ENCODE measurements at regions not wholly inside any gene's neighbourhood (a gene's known extent, or its start where the extent isn't known, plus 50 kb on each side); places are given as distances from the start of the nearest gene placed in this dataset.

- TF ChIP-seq TCF7L2 (IDR thresholded peaks at IDR 0.05; ENCODE audit: low read depth, low read length) (no peak), REST (IDR thresholded peaks at IDR 0.05; ENCODE audit: insufficient read depth in 1 of 2, low read depth in 2 of 2, low read length in 1 of 2) (no peak), CTCF (IDR thresholded peaks at IDR 0.05) (no peak), POLR2AphosphoS5 (IDR thresholded peaks at IDR 0.05; ENCODE audit: low read depth, low read length) (no peak)
Observed at GRCh38 chr3:153894857-153895256, 226.3 kb upstream of the ARHGEF26 start.

All from Panc1 (cell line).